ENCODE measurements at regions not wholly inside any gene's neighbourhood (a gene's known extent, or its start where the extent isn't known, plus 50 kb on each side); places are given as distances from the start of the nearest gene placed in this dataset.

DNA sequence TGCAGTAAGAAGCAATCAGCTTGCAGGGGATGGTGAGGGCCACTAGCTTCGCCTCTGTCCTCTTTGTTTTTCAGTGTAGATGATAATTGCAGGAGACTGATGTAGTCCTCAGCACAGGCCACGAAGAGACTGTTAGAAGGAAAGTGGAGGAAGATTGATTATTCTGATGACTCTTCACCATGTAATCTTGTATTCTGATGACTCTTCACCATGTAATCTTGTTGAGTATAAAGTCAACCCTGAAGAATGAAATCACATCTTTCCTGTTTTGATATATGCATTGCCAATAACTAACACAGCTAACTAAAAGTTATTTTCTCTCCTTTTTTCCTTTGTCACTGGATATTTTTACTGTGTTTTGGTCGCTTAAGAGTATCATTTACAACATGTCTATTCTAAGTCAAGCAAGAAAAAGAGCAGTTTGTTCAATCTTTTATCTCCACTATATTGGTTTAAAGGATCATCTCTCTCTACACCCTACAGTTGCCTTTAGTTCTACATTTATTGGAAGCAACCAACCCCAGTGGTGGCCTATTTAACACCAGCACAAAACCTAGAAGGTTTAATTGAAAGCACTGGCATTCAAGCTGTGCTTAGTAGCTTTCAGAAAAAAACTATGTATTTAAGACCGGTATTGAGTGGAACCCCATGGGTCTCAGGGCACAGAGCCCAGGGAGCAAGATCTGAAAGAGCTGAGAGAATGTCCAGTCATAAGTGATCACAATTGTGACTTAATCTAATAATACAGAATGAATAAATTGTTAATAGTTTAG, 107.2 kb upstream of the BTBD3 start:
- Histone ChIP-seq H3K27ac (ENCODE audit: low read depth in 2 of 2, low read length in 2 of 2) (no peak overlapping the region), H3K9ac (ENCODE audit: low read depth in 1 of 2, low read length in 2 of 2) (no peak overlapping the region), H3K36me3 (ENCODE audit: control insufficient read depth in 2 of 2, insufficient read depth in 2 of 2, low read length in 2 of 2) (no peaks in the 10 kb centered on the region), H3K4me1 (ENCODE audit: control insufficient read depth in 2 of 2, insufficient read depth in 2 of 2, low read length in 2 of 2) (no peaks in the 10 kb centered on the region), H3K27me3 (ENCODE audit: control insufficient read depth in 2 of 2, insufficient read depth in 2 of 2, low read length in 2 of 2) (no peaks in the 10 kb centered on the region), H3K9me3 (ENCODE audit: control insufficient read depth in 2 of 2, low read length in 2 of 2) (no peaks in the 10 kb centered on the region), H3K4me3 (ENCODE audit: low read length in 2 of 2) (no peak overlapping the region)

DNA sequence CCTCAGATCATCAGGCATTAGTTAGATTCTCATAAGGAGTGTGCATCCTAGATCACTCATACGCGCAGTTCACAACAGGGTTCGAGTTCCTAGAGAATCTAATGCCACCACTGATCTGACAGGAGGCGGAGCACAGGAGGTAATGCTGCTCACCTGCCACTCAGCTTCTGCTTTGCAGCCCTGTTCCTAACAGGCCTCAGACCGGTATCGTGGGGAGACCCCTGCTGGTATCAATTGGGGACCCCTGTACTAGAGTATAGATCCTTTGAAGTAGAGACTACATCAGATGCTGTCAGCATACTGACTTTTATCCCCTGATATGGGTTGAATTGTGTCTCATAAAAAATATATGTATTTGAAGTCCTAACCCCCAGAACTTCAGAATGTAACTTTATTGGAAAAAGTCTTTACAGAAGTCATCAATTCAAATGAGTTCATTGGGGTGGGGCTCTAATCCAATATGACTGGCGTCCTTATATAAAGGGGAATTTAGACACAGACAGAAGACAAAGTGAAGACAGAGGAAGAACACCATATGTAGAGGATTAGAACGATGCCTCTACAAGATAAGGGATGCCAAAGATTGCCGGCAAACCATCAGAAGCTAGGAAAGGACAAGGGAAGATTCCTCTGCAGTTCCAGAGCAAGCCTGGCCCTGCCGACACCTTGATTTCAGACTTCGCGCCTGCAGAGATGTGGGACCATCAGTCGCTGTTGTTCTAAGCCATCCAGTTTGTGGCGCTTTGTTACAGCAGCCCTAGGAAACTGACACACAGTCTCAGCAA, 104.4 kb upstream of the BTBD3 start:
- H3K9ac ChIP-seq (ENCODE audit: low read depth in 1 of 2, low read length in 2 of 2), result no peak overlapping the region
- no peaks in the 10 kb centered on the region for H3K36me3 ChIP-seq (ENCODE audit: control insufficient read depth in 2 of 2, insufficient read depth in 2 of 2, low read length in 2 of 2)
- no peak overlapping the region for H3K27ac ChIP-seq (ENCODE audit: low read depth in 2 of 2, low read length in 2 of 2)
- no peaks in the 10 kb centered on the region for H3K9me3 ChIP-seq (ENCODE audit: control insufficient read depth in 2 of 2, low read length in 2 of 2)
- no peaks in the 10 kb centered on the region for H3K27me3 ChIP-seq (ENCODE audit: control insufficient read depth in 2 of 2, insufficient read depth in 2 of 2, low read length in 2 of 2)
- H3K4me3 ChIP-seq (ENCODE audit: low read length in 2 of 2), result no peak overlapping the region
- H3K4me1 ChIP-seq (ENCODE audit: control insufficient read depth in 2 of 2, insufficient read depth in 2 of 2, low read length in 2 of 2), result no peaks in the 10 kb centered on the region

DNA sequence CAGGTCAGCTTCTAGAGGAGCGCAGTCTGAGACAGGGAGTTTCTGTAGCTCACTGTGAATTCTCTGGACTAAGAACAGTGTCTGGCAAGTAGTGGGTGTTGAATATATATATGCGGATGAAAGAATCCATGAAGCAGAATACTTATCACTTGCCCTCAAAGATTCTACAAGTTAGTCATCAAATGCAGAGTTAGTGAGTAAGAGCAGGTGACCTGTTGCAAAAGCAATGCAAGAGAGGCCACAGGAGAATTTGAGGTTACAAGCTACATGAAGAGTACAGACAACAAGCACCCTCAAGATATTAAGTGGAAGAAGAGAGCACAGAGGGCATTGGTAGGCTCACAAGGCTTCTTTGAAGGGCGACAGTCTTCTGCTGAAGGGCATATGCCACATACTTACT, 103.4 kb upstream of the BTBD3 start:
- H3K27me3 ChIP-seq (ENCODE audit: control insufficient read depth in 2 of 2, insufficient read depth in 2 of 2, low read length in 2 of 2), result no peaks in the 10 kb centered on the region
- no peak overlapping the region for H3K27ac ChIP-seq (ENCODE audit: low read depth in 2 of 2, low read length in 2 of 2)
- no peaks in the 10 kb centered on the region for H3K36me3 ChIP-seq (ENCODE audit: control insufficient read depth in 2 of 2, insufficient read depth in 2 of 2, low read length in 2 of 2)
- no peak overlapping the region for H3K4me3 ChIP-seq (ENCODE audit: low read length in 2 of 2)
- no peaks in the 10 kb centered on the region for H3K4me1 ChIP-seq (ENCODE audit: control insufficient read depth in 2 of 2, insufficient read depth in 2 of 2, low read length in 2 of 2)
- no peak overlapping the region for H3K9ac ChIP-seq (ENCODE audit: low read depth in 1 of 2, low read length in 2 of 2)
- H3K9me3 ChIP-seq (ENCODE audit: control insufficient read depth in 2 of 2, low read length in 2 of 2), result no peaks in the 10 kb centered on the region

DNA sequence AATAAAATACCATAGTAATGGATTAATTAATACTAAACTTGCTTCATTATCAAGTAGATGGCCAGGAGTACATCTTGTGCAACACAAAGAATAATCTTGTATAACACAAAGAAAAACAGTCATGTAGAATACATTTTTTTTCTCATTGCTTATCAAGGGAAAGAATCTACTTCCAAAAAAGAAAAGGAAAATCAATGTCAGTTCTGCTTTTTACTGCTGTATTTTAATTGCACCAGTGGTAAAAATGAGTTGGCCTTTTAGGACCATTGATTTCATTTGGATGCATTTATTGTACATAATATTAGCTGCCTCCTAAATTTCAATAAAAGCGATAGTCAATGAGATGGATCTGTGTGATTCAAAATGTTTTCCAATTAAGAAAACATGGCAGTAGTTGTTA, 96.9 kb upstream of the BTBD3 start:
- H3K36me3 ChIP-seq (ENCODE audit: control insufficient read depth in 2 of 2, insufficient read depth in 2 of 2, low read length in 2 of 2), result no peaks in the 10 kb centered on the region

GRCh38 chr20:11822540-11822794, 95.2 kb upstream of the BTBD3 start:
- no peaks in the 10 kb centered on the region for H3K4me1 ChIP-seq (ENCODE audit: control insufficient read depth in 2 of 2, insufficient read depth in 2 of 2, low read length in 2 of 2)
- no peak overlapping the region for H3K9ac ChIP-seq (ENCODE audit: low read depth in 1 of 2, low read length in 2 of 2)
- no peak overlapping the region for H3K4me3 ChIP-seq (ENCODE audit: low read length in 2 of 2)
- H3K27me3 ChIP-seq (ENCODE audit: control insufficient read depth in 2 of 2, insufficient read depth in 2 of 2, low read length in 2 of 2), result no peaks in the 10 kb centered on the region
- H3K36me3 ChIP-seq (ENCODE audit: control insufficient read depth in 2 of 2, insufficient read depth in 2 of 2, low read length in 2 of 2), result no peaks in the 10 kb centered on the region
- H3K27ac ChIP-seq (ENCODE audit: low read depth in 2 of 2, low read length in 2 of 2), result no peak overlapping the region
- no peaks in the 10 kb centered on the region for H3K9me3 ChIP-seq (ENCODE audit: control insufficient read depth in 2 of 2, low read length in 2 of 2)

More for the DNA sequence above, 96.9 kb upstream of the BTBD3 start:
- Histone ChIP-seq H3K27ac (ENCODE audit: low read depth in 2 of 2, low read length in 2 of 2) (no peak overlapping the region), H3K27me3 (ENCODE audit: control insufficient read depth in 2 of 2, insufficient read depth in 2 of 2, low read length in 2 of 2) (no peaks in the 10 kb centered on the region), H3K9ac (ENCODE audit: low read depth in 1 of 2, low read length in 2 of 2) (no peak overlapping the region), H3K9me3 (ENCODE audit: control insufficient read depth in 2 of 2, low read length in 2 of 2) (no peaks in the 10 kb centered on the region), H3K4me3 (ENCODE audit: low read length in 2 of 2) (no peak overlapping the region), H3K4me1 (ENCODE audit: control insufficient read depth in 2 of 2, insufficient read depth in 2 of 2, low read length in 2 of 2) (no peaks in the 10 kb centered on the region)

DNA sequence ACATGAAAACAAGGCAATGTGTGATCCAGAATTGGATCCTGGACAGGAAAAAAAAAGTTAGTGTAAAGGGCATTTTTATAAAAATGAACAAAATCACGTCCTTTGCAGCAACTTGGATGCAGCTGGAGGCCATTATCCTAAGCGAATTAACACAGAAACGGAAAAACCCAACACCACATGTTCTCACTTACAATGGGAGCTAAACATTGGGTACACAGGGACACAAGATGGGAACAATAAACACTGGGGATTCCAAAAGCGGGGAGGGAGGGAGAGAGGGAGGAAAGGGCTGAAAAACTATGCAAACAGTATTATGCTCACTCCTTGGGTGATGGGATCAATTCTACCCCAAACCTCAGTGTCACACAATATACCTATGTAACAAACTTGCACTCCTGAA, 91.4 kb upstream of the BTBD3 start:
- no peak overlapping the region for H3K4me3 ChIP-seq (ENCODE audit: low read length in 2 of 2)
- H3K9me3 ChIP-seq (ENCODE audit: control insufficient read depth in 2 of 2, low read length in 2 of 2), result no peaks in the 10 kb centered on the region
- H3K36me3 ChIP-seq (ENCODE audit: control insufficient read depth in 2 of 2, insufficient read depth in 2 of 2, low read length in 2 of 2), result no peaks in the 10 kb centered on the region
- no peak overlapping the region for H3K9ac ChIP-seq (ENCODE audit: low read depth in 1 of 2, low read length in 2 of 2)
- H3K27ac ChIP-seq (ENCODE audit: low read depth in 2 of 2, low read length in 2 of 2), result no peak overlapping the region
- H3K4me1 ChIP-seq (ENCODE audit: control insufficient read depth in 2 of 2, insufficient read depth in 2 of 2, low read length in 2 of 2), result no peaks in the 10 kb centered on the region
- no peaks in the 10 kb centered on the region for H3K27me3 ChIP-seq (ENCODE audit: control insufficient read depth in 2 of 2, insufficient read depth in 2 of 2, low read length in 2 of 2)

DNA sequence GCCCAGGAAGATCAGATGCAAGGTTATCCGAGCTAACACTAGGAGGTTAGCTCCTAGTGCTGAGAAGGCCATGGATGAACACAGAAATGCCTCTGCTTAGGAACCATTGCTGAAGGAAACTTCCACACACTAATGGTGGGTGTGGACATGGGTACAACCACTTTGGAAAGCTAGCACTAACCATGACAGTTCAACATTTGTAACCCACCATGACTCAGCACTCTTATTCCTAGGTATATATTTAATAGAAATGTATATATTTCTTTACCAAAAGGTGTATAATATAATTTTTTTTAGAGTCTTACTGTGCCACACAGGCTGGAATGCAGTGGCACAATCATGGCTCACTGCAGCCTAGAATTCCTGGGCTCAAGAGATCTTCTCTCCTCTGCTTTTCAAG, 85.3 kb upstream of the BTBD3 start:
- H3K27me3 ChIP-seq (ENCODE audit: control insufficient read depth in 2 of 2, insufficient read depth in 2 of 2, low read length in 2 of 2), result no peaks in the 10 kb centered on the region
- H3K4me1 ChIP-seq (ENCODE audit: control insufficient read depth in 2 of 2, insufficient read depth in 2 of 2, low read length in 2 of 2), result no peaks in the 10 kb centered on the region
- H3K36me3 ChIP-seq (ENCODE audit: control insufficient read depth in 2 of 2, insufficient read depth in 2 of 2, low read length in 2 of 2), result no peaks in the 10 kb centered on the region
- H3K27ac ChIP-seq (ENCODE audit: low read depth in 2 of 2, low read length in 2 of 2), result no peak overlapping the region
- H3K9ac ChIP-seq (ENCODE audit: low read depth in 1 of 2, low read length in 2 of 2), result no peak overlapping the region
- H3K4me3 ChIP-seq (ENCODE audit: low read length in 2 of 2), result no peak overlapping the region
- H3K9me3 ChIP-seq (ENCODE audit: control insufficient read depth in 2 of 2, low read length in 2 of 2), result no peaks in the 10 kb centered on the region

GRCh38 chr20:11832851-11833250, 84.8 kb upstream of the BTBD3 start:
- Histone ChIP-seq H3K36me3 (ENCODE audit: control insufficient read depth in 2 of 2, insufficient read depth in 2 of 2, low read length in 2 of 2) (no peaks in the 10 kb centered on the region), H3K9me3 (ENCODE audit: control insufficient read depth in 2 of 2, low read length in 2 of 2) (no peaks in the 10 kb centered on the region), H3K9ac (ENCODE audit: low read depth in 1 of 2, low read length in 2 of 2) (no peak overlapping the region), H3K27me3 (ENCODE audit: control insufficient read depth in 2 of 2, insufficient read depth in 2 of 2, low read length in 2 of 2) (no peaks in the 10 kb centered on the region), H3K27ac (ENCODE audit: low read depth in 2 of 2, low read length in 2 of 2) (no peak overlapping the region), H3K4me3 (ENCODE audit: low read length in 2 of 2) (no peak overlapping the region), H3K4me1 (ENCODE audit: control insufficient read depth in 2 of 2, insufficient read depth in 2 of 2, low read length in 2 of 2) (no peaks in the 10 kb centered on the region)

GRCh38 chr20:11833825-11834224, 83.9 kb upstream of the BTBD3 start:
- H3K9me3 ChIP-seq (ENCODE audit: control insufficient read depth in 2 of 2, low read length in 2 of 2), result no peaks in the 10 kb centered on the region

GRCh38 chr20:11838076-11838636, 79.5 kb upstream of the BTBD3 start:
- no peaks in the 10 kb centered on the region for H3K36me3 ChIP-seq (ENCODE audit: control insufficient read depth in 2 of 2, insufficient read depth in 2 of 2, low read length in 2 of 2)
- no peaks in the 10 kb centered on the region for H3K4me1 ChIP-seq (ENCODE audit: control insufficient read depth in 2 of 2, insufficient read depth in 2 of 2, low read length in 2 of 2)

More at GRCh38 chr20:11833825-11834224, 83.9 kb upstream of the BTBD3 start:
- Histone ChIP-seq H3K4me3 (ENCODE audit: low read length in 2 of 2) (no peak overlapping the region), H3K27ac (ENCODE audit: low read depth in 2 of 2, low read length in 2 of 2) (no peak overlapping the region), H3K36me3 (ENCODE audit: control insufficient read depth in 2 of 2, insufficient read depth in 2 of 2, low read length in 2 of 2) (no peaks in the 10 kb centered on the region), H3K27me3 (ENCODE audit: control insufficient read depth in 2 of 2, insufficient read depth in 2 of 2, low read length in 2 of 2) (no peaks in the 10 kb centered on the region), H3K9ac (ENCODE audit: low read depth in 1 of 2, low read length in 2 of 2) (no peak overlapping the region), H3K4me1 (ENCODE audit: control insufficient read depth in 2 of 2, insufficient read depth in 2 of 2, low read length in 2 of 2) (no peaks in the 10 kb centered on the region)

More at GRCh38 chr20:11838076-11838636, 79.5 kb upstream of the BTBD3 start:
- no peak overlapping the region for H3K4me3 ChIP-seq (ENCODE audit: low read length in 2 of 2)
- no peaks in the 10 kb centered on the region for H3K9me3 ChIP-seq (ENCODE audit: control insufficient read depth in 2 of 2, low read length in 2 of 2)
- H3K9ac ChIP-seq (ENCODE audit: low read depth in 1 of 2, low read length in 2 of 2), result no peak overlapping the region
- no peaks in the 10 kb centered on the region for H3K27me3 ChIP-seq (ENCODE audit: control insufficient read depth in 2 of 2, insufficient read depth in 2 of 2, low read length in 2 of 2)
- no peak overlapping the region for H3K27ac ChIP-seq (ENCODE audit: low read depth in 2 of 2, low read length in 2 of 2)
